HG03060 (cell line): ENCODE measurements at regions not wholly inside any gene's neighbourhood (a gene's known extent, or its start where the extent isn't known, plus 50 kb on each side); places are given as distances from the start of the nearest gene placed in this dataset.

ENCODE experiments used
- ATAC-seq: cut with Tn5 transposase; IDR thresholded peaks from one replicate; pipeline ENCODE4 v1.9.1; 2021; ENCODE audit warnings: low read depth, moderate number of reproducible peaks; ENCODE audit not compliant: unreplicated experiment

GRCh38 chr3:59316688-59317275, 267.0 kb upstream of the CFAP20DC start:
- no peak for ATAC-seq

DNA sequence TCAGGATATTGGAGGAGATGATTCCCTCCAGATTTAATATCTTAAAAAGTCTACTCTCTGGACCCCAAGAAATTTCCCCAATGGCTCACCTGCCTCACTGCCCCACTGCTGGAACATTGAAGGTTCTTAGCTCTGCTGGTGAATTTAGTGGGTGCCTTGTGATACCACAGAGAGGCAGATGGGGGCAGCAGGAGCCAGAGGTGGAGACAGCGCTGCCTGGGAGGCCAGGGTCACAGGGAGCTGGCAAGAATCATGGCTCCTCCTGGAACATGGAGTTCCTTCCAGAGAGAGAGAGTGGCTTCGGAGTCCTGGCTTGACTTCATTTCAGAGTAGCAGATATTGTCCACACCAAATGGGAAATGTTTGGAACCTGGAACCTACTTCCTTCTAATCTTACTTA, 263.5 kb upstream of the CFAP20DC start:
- no peak for ATAC-seq

DNA sequence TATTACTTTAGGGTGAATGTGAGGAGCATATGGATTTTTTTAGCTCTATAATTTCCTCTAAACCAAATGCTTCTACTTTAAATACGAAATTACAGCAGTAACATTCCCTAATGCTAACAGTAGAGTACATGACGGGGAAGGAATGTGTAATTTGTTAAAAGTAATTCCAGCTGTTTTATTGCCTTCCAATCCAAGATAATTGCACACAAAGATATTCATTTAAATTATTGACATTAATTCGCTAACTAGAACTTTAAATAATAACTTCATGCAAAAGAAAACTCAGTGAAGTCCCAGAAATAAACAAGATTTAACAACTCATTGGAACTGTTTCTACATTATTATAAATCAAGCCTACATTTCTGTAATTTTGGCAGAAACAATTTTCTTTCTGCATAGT, 261.4 kb upstream of the CFAP20DC start:
- no peak for ATAC-seq

GRCh38 chr3:59310736-59311135, 260.9 kb upstream of the CFAP20DC start:
- ATAC-seq: no peak

GRCh38 chr3:59308684-59309083, 258.9 kb upstream of the CFAP20DC start:
- ATAC-seq: no peak

DNA sequence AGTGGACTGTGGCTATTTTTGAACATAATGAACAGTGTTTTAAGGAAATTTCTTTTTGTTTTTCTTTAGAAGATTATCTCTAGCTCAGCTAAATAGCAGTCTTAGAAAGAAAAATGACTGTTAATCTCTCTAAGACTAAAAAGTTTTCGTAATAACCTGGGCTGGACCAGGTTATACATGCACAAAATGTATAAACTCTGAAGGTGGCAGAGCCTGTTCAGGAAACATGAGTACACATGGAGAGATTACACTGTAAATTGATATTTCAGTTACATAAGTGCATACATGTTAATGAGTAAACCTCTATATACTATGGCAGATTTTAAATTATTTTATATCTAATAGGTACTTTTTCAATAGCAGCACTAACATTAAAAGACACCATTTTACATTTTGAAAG, 258.2 kb upstream of the CFAP20DC start:
- no peak for ATAC-seq

DNA sequence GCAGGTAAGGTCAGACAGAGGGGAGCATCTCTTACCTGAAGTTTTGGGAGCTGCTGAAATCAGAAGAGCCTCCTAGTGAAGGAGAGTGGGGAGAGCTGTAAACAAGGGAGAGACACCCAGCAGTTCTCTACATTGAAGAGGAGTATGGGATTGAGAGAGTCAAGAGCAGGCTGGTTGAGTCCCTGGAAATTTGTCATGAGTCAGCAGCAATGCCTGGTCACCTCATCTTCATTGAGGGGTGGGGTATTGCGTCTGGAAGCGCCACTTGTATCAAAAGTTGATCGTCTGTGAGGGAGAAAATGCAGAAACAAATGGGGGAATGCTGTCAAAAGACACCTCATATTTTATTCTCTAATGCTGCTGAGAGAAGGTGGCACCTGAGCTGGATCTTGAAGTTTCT, 256.6 kb upstream of the CFAP20DC start:
- ATAC-seq: no peak

- no peak for ATAC-seq
These were observed 254.5 kb upstream of the CFAP20DC start for GRCh38 chr3:59304296-59304695.

GRCh38 chr3:59303452-59303851, 253.6 kb upstream of the CFAP20DC start:
- no peak for ATAC-seq

- no peak for ATAC-seq
These were observed 252.6 kb upstream of the CFAP20DC start for GRCh38 chr3:59302442-59302841.

GRCh38 chr3:59300733-59301132, 250.9 kb upstream of the CFAP20DC start:
- ATAC-seq: no peak

DNA sequence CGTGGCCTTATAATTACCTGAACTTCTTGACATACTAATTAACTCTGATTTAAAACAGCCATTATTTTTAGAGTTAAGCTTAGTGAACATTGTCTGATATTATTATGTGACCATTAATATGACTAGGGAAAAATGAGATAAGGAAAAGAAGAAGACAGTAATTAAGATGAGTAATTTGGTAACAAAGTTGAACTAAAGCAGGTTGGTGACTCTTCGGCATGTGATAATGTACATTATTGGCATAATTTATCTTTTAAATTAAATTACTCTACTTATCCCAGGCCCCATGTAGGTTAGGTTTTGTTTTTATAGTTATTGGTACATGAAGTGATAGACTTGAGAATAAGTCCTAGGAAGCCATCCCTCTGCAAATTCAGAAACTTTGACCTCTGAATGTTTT, 249.7 kb upstream of the CFAP20DC start:
- ATAC-seq: no peak

GRCh38 chr3:59290358-59290757, 240.5 kb upstream of the CFAP20DC start:
- no peak for ATAC-seq

DNA sequence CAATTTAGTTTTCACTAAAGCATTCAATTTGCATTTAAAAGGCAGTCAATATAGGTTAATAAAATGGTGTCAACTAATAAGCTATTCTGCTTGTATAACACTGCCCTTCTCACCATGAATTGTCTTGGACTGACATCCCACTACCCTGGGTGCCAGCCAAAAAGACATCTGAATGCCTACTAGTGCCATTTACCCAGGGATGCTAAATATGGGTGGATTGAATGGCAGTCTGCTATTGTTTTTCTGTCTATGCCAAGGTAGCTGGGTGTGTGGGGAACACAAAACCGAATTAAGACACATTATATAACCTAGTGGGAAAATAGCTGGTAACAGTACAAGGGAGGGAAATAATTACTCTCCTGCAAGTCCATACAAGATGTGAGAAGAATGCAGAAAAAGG, 240.0 kb upstream of the CFAP20DC start:
- no peak for ATAC-seq

- ATAC-seq: no peak
These were observed 239.1 kb upstream of the CFAP20DC start for GRCh38 chr3:59288951-59289350.

DNA sequence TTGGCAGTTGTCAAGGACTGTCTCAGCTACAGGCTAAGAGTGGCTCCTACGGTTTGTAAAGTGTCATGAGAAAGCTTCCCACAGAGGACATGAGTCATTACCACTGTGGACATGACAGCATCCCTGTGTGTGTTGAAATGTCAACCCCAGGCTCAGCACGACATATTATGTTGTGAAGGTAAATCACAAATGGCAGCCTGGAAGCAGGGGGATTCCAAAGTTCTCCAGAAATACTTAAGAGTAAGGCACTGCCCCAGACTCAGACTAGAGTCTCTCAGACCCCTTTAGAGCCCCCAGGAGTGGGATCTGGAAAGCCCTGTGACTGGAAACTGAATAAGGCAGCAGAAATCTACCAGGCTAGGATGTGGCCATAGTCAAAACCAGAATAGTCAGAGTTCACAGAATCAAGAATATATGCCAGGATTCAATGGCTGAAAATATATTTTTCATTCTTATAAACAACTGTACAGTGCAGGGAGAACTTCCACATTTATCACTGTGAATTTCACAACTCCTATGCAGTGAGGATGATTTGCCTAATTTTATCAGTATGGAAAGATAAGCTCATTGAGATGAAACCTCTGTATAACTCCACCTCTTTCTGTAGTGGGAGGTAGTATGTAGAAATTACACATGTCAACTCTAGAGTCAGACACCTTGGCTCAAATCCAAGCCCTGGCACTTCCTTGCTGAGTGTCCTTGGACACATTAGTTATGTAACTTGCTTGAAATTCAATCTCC, 237.1 kb upstream of the CFAP20DC start:
- ATAC-seq: no peak

GRCh38 chr3:59285560-59285959, 235.7 kb upstream of the CFAP20DC start:
- ATAC-seq: no peak

GRCh38 chr3:59284926-59285325, 235.1 kb upstream of the CFAP20DC start:
- no peak for ATAC-seq

- ATAC-seq: no peak
These were observed 230.3 kb upstream of the CFAP20DC start for GRCh38 chr3:59280113-59280512.

GRCh38 chr3:59277816-59278215, 228.0 kb upstream of the CFAP20DC start:
- no peak for ATAC-seq

GRCh38 chr3:59277201-59277600, 227.4 kb upstream of the CFAP20DC start:
- no peak for ATAC-seq

GRCh38 chr3:59273976-59274375, 224.2 kb upstream of the CFAP20DC start:
- no peak for ATAC-seq
